ENCODE measurements at regions not wholly inside any gene's neighbourhood (a gene's known extent, or its start where the extent isn't known, plus 50 kb on each side); places are given as distances from the start of the nearest gene placed in this dataset.

- TF ChIP-seq CTCF (IDR thresholded peaks at IDR 0.05) (no peak), POLR2A (IDR thresholded peaks at IDR 0.05) (no peak)
- H3K27ac ChIP-seq = no peak overlapping the region
- no peaks in the 10 kb centered on the region for H3K4me1 ChIP-seq
- H3K4me3 ChIP-seq = no peak overlapping the region
- no peaks in the 10 kb centered on the region for H3K27me3 ChIP-seq
- DNase-seq = no peak
- H3K36me3 ChIP-seq = no peaks in the 10 kb centered on the region
- H3K9me3 ChIP-seq = no peaks in the 10 kb centered on the region
These were observed 406.3 kb downstream of the DTHD1 start for GRCh38 chr4:36687681-36688080.

- Histone ChIP-seq H3K4me1 (no peaks in the 10 kb centered on the region), H3K27ac (no peak overlapping the region), H3K9me3 (no peaks in the 10 kb centered on the region), H3K4me3 (no peak overlapping the region), H3K27me3 (no peaks in the 10 kb centered on the region), H3K36me3 (no peaks in the 10 kb centered on the region)
- TF ChIP-seq CTCF (IDR thresholded peaks at IDR 0.05) (no peak), POLR2A (IDR thresholded peaks at IDR 0.05) (no peak)
- no peak for DNase-seq
These were observed 411.2 kb downstream of the DTHD1 start for GRCh38 chr4:36692586-36692985.

GRCh38 chr4:36702245-36702644 lies 420.8 kb downstream of the DTHD1 start:
- DNase-seq = no peak
- H3K36me3 ChIP-seq = no peaks in the 10 kb centered on the region
- TF ChIP-seq POLR2A (IDR thresholded peaks at IDR 0.05) = no peak
- TF ChIP-seq CTCF (IDR thresholded peaks at IDR 0.05) = no peak
- no peaks in the 10 kb centered on the region for H3K9me3 ChIP-seq
- no peaks in the 10 kb centered on the region for H3K4me1 ChIP-seq
- H3K4me3 ChIP-seq = no peak overlapping the region
- no peaks in the 10 kb centered on the region for H3K27me3 ChIP-seq
- no peak overlapping the region for H3K27ac ChIP-seq

GRCh38 chr4:36704289-36704688 lies 422.9 kb downstream of the DTHD1 start:
- H3K9me3 ChIP-seq = no peaks in the 10 kb centered on the region
- H3K36me3 ChIP-seq = no peaks in the 10 kb centered on the region

GRCh38 chr4:36709991-36710390 lies 428.6 kb downstream of the DTHD1 start:
- no peak for DNase-seq
- TF ChIP-seq POLR2A (IDR thresholded peaks at IDR 0.05) (no peak), CTCF (IDR thresholded peaks at IDR 0.05) (no peak)

More at GRCh38 chr4:36704289-36704688, 422.9 kb downstream of the DTHD1 start:
- Histone ChIP-seq H3K4me3 (no peak overlapping the region), H3K27ac (no peak overlapping the region), H3K27me3 (no peaks in the 10 kb centered on the region), H3K4me1 (no peaks in the 10 kb centered on the region)
- DNase-seq = no peak
- TF ChIP-seq POLR2A (IDR thresholded peaks at IDR 0.05) (no peak), CTCF (IDR thresholded peaks at IDR 0.05) (no peak)

GRCh38 chr4:36712013-36712412 lies 430.6 kb downstream of the DTHD1 start:
- no peak overlapping the region for H3K4me3 ChIP-seq
- H3K4me1 ChIP-seq = no peaks in the 10 kb centered on the region
- no peaks in the 10 kb centered on the region for H3K36me3 ChIP-seq
- TF ChIP-seq POLR2A (IDR thresholded peaks at IDR 0.05) (no peak), CTCF (IDR thresholded peaks at IDR 0.05) (no peak)
- no peaks in the 10 kb centered on the region for H3K27me3 ChIP-seq
- no peak overlapping the region for H3K27ac ChIP-seq
- H3K9me3 ChIP-seq = no peaks in the 10 kb centered on the region
- no peak for DNase-seq

More at GRCh38 chr4:36709991-36710390, 428.6 kb downstream of the DTHD1 start:
- H3K9me3 ChIP-seq = no peaks in the 10 kb centered on the region
- H3K27me3 ChIP-seq = no peaks in the 10 kb centered on the region
- no peaks in the 10 kb centered on the region for H3K36me3 ChIP-seq
- no peak overlapping the region for H3K4me3 ChIP-seq
- H3K27ac ChIP-seq = no peak overlapping the region
- no peaks in the 10 kb centered on the region for H3K4me1 ChIP-seq
